Spleen (tissue), 11 donors: ENCODE measurements at regions not wholly inside any gene's neighbourhood (a gene's known extent, or its start where the extent isn't known, plus 50 kb on each side); places are given as distances from the start of the nearest gene placed in this dataset.

ENCODE experiments used
- DNase-seq: peaks from one replicate; pipeline ENCODE4 v3.0.0-alpha.2; 2020
- H3K27ac ChIP-seq, 8 donors: fragments of 200-600 bp; sonication (generic) in 7 of 8; 1 replicate in 4 of 8; 2 replicates in 4 of 8; pipeline versions ENCODE4 v1.5.0 to v1.8.0; 2016 to 2021; ENCODE audit warnings: inconsistent platforms in 4 of 8, mild to moderate bottlenecking in 4 of 8, moderate library complexity in 1 of 8
- H3K27me3 ChIP-seq, 7 donors: fragments of 200-600 bp; sonication (generic) in 6 of 7; replicated peaks in 1 of 7; 1 replicate in 4 of 7; 2 replicates in 3 of 7; pipeline versions ENCODE4 v1.5.0 to v1.8.0; 2016 to 2021; ENCODE audit warnings: inconsistent platforms in 3 of 7, mild to moderate bottlenecking in 1 of 7
- H3K36me3 ChIP-seq, 6 donors: fragments of 200-600 bp; sonication (generic) in 5 of 6; 1 replicate in 4 of 6; 2 replicates in 2 of 6; pipeline versions ENCODE4 v1.5.0 to v1.8.0; 2016 to 2021; ENCODE audit warnings: inconsistent platforms in 2 of 6
- H3K4me1 ChIP-seq, 6 donors: fragments of 200-600 bp; sonication (generic) in 5 of 6; 1 replicate in 3 of 6; 2 replicates in 3 of 6; pipeline versions ENCODE4 v1.5.0 to v1.8.0; 2016 to 2021; ENCODE audit warnings: inconsistent platforms in 3 of 6
- H3K4me3 ChIP-seq, 8 donors: fragments of 200-600 bp; sonication (generic) in 7 of 8; 1 replicate in 4 of 8; 2 replicates in 4 of 8; pipeline versions ENCODE4 v1.5.0 to v1.8.0; 2016 to 2021; ENCODE audit warnings: inconsistent platforms in 4 of 8, mild to moderate bottlenecking in 4 of 8, moderate library complexity in 2 of 8
- H3K9me3 ChIP-seq, 8 donors: fragments of 200-600 bp; sonication (generic) in 7 of 8; 1 replicate in 4 of 8; 2 replicates in 4 of 8; pipeline versions ENCODE4 v1.5.0 to v1.8.0; 2016 to 2021; ENCODE audit warnings: inconsistent platforms in 4 of 8
- POLR2A ChIP-seq, 3 donors: fragments of 450-650 bp; IDR thresholded peaks; one replicate each; pipeline ENCODE4 v1.5.1; 2017; ENCODE audit warnings: antibody characterized with exemption in 3 of 3, mild to moderate bottlenecking in 1 of 3
- POLR2AphosphoS5 ChIP-seq, 3 donors: sonication (generic); formaldehyde crosslinking; IDR thresholded peaks; one replicate each; pipeline ENCODE4 v1.5.1; 2017; ENCODE audit warnings: antibody characterized with exemption in 3 of 3
- WGBS, 5 donors: extraction: QIAGEN DNeasy Blood & Tissue Kit in 3 of 5; methylation state at CpG; one replicate each; pipeline versions ENCODE4 v1.1.5 to v1.1.7; 2013 to 2018; 5-methylcytosine and 5-hydroxymethylcytosine counted together
- intact Hi-C: fragments of 100-400 bp; cut with DNase I; formaldehyde crosslinking; loops from one replicate; pipeline ENCODE4 v1.15.0; 2023; ENCODE audit warnings: low total_unique reads
- TF ChIP-seq, protein P1 (sequence below), 11 experiments: fragments of 200-600 bp in 7 of 11; fragments of 450-650 bp in 4 of 11; sonication (generic) in 4 of 11; IDR thresholded peaks in 8 of 11; conservative IDR thresholded peaks in 3 of 11; 1 replicate in 7 of 11; 2 replicates in 4 of 11; pipeline versions ENCODE4 v1.4.0 to v1.8.0; 2016 to 2021; ENCODE audit warnings: antibody characterized with exemption in 11 of 11, inconsistent platforms in 4 of 11, mild to moderate bottlenecking in 1 of 11
- donor health status: healthy with polysubstance abuse.
- donor health status: DM: no; HTN: no; CAD: no; lungs with moderate emphysema.
- donor health status: DM: no; HTN: no; CAD: no.
- donor health status: Bipolar disorder and iron deficiency.
- donor health status: healthy.
- donor health status: DM: no; HTN: no; CAD: no.
- donor health status: DM: yes; HTN: yes; CAD: no.

GRCh38 chr7:29623973-29624372, 60.3 kb downstream of the PRR15 start:
- Histone ChIP-seq H3K4me3 (no peak overlapping the region), H3K27ac (no peak overlapping the region), H3K27me3 (peaks cover 0 to 25% (median 0%) of the 10 kb centered on the region in 7 donors), H3K36me3 (no peaks in the 10 kb centered on the region), H3K4me1 (no peaks in the 10 kb centered on the region), H3K9me3 (no peaks in the 10 kb centered on the region)
- no peak for DNase-seq
- no peak for TF ChIP-seq POLR2AphosphoS5 (IDR thresholded peaks at IDR 0.05)
- TF ChIP-seq, protein P1, sequence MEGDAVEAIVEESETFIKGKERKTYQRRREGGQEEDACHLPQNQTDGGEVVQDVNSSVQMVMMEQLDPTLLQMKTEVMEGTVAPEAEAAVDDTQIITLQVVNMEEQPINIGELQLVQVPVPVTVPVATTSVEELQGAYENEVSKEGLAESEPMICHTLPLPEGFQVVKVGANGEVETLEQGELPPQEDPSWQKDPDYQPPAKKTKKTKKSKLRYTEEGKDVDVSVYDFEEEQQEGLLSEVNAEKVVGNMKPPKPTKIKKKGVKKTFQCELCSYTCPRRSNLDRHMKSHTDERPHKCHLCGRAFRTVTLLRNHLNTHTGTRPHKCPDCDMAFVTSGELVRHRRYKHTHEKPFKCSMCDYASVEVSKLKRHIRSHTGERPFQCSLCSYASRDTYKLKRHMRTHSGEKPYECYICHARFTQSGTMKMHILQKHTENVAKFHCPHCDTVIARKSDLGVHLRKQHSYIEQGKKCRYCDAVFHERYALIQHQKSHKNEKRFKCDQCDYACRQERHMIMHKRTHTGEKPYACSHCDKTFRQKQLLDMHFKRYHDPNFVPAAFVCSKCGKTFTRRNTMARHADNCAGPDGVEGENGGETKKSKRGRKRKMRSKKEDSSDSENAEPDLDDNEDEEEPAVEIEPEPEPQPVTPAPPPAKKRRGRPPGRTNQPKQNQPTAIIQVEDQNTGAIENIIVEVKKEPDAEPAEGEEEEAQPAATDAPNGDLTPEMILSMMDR (IDR thresholded peaks at IDR 0.05 in 8 of 11, conservative IDR thresholded peaks at IDR 0.05 in 3 of 11) = no peak
- TF ChIP-seq POLR2A (IDR thresholded peaks at IDR 0.05) = no peak
- intact Hi-C loops = no loop called here
- 73 to 86% (median 81%) methylated on average over 2 of the region's 2 CpGs for WGBS, 5 donors

DNA sequence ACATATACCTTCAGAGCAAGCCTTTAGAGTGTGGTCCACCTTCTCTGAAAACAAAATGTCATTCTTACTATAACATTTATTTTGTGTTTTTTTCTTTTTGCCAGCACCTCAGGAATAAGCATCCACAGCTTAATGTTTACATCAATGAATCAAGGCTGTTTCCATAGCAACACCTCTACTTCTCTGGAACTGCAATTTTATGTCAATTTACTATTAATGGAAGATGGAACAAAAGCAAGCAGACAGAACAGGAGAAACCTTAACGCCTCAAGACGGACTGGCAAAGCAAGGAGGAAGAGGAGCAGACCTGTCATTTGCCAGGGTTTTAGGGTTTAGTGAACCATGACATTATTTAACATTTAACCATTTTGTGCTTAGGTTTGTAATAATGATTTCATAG, 63.1 kb downstream of the PRR15 start:
- Histone ChIP-seq H3K36me3 (no peaks in the 10 kb centered on the region), H3K4me3 (no peak overlapping the region), H3K9me3 (no peaks in the 10 kb centered on the region), H3K27ac (no peak overlapping the region), H3K27me3 (peaks cover 0 to 30% (median 0%) of the 10 kb centered on the region in 7 donors), H3K4me1 (no peaks in the 10 kb centered on the region)
- WGBS, 5 donors = 70 to 86% (median 84%) methylated on average over 2 of the region's 2 CpGs
- TF ChIP-seq, protein P1 (IDR thresholded peaks at IDR 0.05 in 8 of 11, conservative IDR thresholded peaks at IDR 0.05 in 3 of 11) = no peak
- TF ChIP-seq POLR2AphosphoS5 (IDR thresholded peaks at IDR 0.05) (no peak), POLR2A (IDR thresholded peaks at IDR 0.05) (no peak)
- intact Hi-C loops = no loop called here
- no peak for DNase-seq

- TF ChIP-seq, protein P1 (IDR thresholded peaks at IDR 0.05 in 8 of 11, conservative IDR thresholded peaks at IDR 0.05 in 3 of 11) = no peak
- TF ChIP-seq POLR2AphosphoS5 (IDR thresholded peaks at IDR 0.05) (no peak), POLR2A (IDR thresholded peaks at IDR 0.05) (no peak)
- H3K9me3 ChIP-seq = no peaks in the 10 kb centered on the region
- WGBS, 5 donors = 92 to 100% (median 97%) methylated on average over 2 of the region's 2 CpGs
- intact Hi-C loops = no loop called here
- peaks cover 0 to 30% (median 0%) of the 10 kb centered on the region in 7 donors for H3K27me3 ChIP-seq
- H3K27ac ChIP-seq = no peak overlapping the region
- no peaks in the 10 kb centered on the region for H3K36me3 ChIP-seq
- no peak for DNase-seq
- no peaks in the 10 kb centered on the region for H3K4me1 ChIP-seq
- no peak overlapping the region for H3K4me3 ChIP-seq
Observed at GRCh38 chr7:29627631-29628030, 64.0 kb downstream of the PRR15 start.

- 91 to 98% (median 93%) methylated on average over 3 of the region's 3 CpGs for WGBS, 5 donors
- no peaks in the 10 kb centered on the region for H3K4me1 ChIP-seq
- intact Hi-C loops = no loop called here
Observed at GRCh38 chr7:29629507-29629906, 65.9 kb downstream of the PRR15 start.

More at GRCh38 chr7:29629507-29629906, 65.9 kb downstream of the PRR15 start:
- H3K36me3 ChIP-seq = no peaks in the 10 kb centered on the region
- H3K27me3 ChIP-seq = peaks cover 0 to 17% (median 0%) of the 10 kb centered on the region in 7 donors
- DNase-seq = no peak
- H3K4me3 ChIP-seq = no peak overlapping the region
- TF ChIP-seq, protein P1 (IDR thresholded peaks at IDR 0.05 in 8 of 11, conservative IDR thresholded peaks at IDR 0.05 in 3 of 11) = no peak
- TF ChIP-seq POLR2A (IDR thresholded peaks at IDR 0.05) (no peak), POLR2AphosphoS5 (IDR thresholded peaks at IDR 0.05) (no peak)
- no peak overlapping the region for H3K27ac ChIP-seq
- no peaks in the 10 kb centered on the region for H3K9me3 ChIP-seq
